GM20000 (cell line): ENCODE measurements at regions not wholly inside any gene's neighbourhood (a gene's known extent, or its start where the extent isn't known, plus 50 kb on each side); places are given as distances from the start of the nearest gene placed in this dataset.

Experiments used
- DNase-seq: peaks from one replicate; pipeline ENCODE4 v3.0.0; 2012; ENCODE audit warnings: low spot score
- CTCF ChIP-seq: IDR thresholded peaks from 2 replicates; pipeline ENCODE4 v1.5.1; 2012; ENCODE audit warnings: mild to moderate bottlenecking, control low read depth; ENCODE audit errors: extremely low read depth, missing control alignments

- no peak for DNase-seq
Observed at GRCh38 chr1:82346141-82346540, 545.4 kb downstream of the ADGRL2 start.

GRCh38 chr1:82343381-82343780 lies 542.6 kb downstream of the ADGRL2 start:
- TF ChIP-seq CTCF, result no peak
- no peak for DNase-seq

More at GRCh38 chr1:82346141-82346540, 545.4 kb downstream of the ADGRL2 start:
- no peak for TF ChIP-seq CTCF

GRCh38 chr1:82337635-82338034 lies 536.9 kb downstream of the ADGRL2 start:
- no peak for TF ChIP-seq CTCF
- DNase-seq, result no peak

GRCh38 chr1:82330330-82330729 lies 529.6 kb downstream of the ADGRL2 start:
- no peak for DNase-seq
- TF ChIP-seq CTCF, result no peak

GRCh38 chr1:82329226-82329625 lies 528.5 kb downstream of the ADGRL2 start:
- no peak for DNase-seq
- TF ChIP-seq CTCF, result no peak

- DNase-seq, result no peak
- TF ChIP-seq CTCF, result no peak
Observed at GRCh38 chr1:82323144-82323841, 522.6 kb downstream of the ADGRL2 start.

GRCh38 chr1:82321794-82322193 lies 521.1 kb downstream of the ADGRL2 start:
- no peak for DNase-seq
- TF ChIP-seq CTCF, result no peak
